MM.1S (cell line): ENCODE measurements at regions not wholly inside any gene's neighbourhood (a gene's known extent, or its start where the extent isn't known, plus 50 kb on each side); places are given as distances from the start of the nearest gene placed in this dataset.

Experiments
- EZH2 ChIP-seq: fragments of 300-600 bp; sonication (generic); optimal IDR thresholded peaks from 2 replicates; pipeline ENCODE3; 2017; ENCODE audit warnings: low read depth, mild to moderate bottlenecking, antibody characterized with exemption, low read length, mixed read lengths
- TF ChIP-seq, protein P1 (sequence below): fragments of 300-600 bp; sonication (generic); IDR thresholded peaks from 2 replicates; pipeline ENCODE4 v1.5.1; 2016; ENCODE audit warnings: antibody characterized with exemption, low read length, mixed read lengths

DNA sequence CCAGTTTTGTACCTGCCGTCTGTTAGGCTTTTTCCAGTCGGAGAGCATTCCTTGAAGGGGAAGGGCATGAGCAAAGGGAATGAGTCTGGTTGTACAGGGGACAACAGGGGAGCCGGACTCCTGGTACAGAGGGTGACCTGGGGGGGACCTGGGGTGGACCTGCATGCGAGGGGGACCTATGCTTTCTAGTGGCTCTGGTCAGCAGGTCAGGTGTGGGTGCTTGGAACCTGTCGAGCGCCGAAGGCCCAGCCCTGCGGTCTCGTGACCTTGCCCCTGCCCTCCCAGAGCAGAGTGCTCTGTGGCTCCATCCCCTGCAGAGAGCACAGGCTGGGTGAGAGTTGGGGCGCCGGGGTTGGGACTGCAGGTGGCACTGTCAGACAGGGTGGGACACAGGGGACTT is 96.7 kb upstream of the ASAP2 start:
- no peak for TF ChIP-seq EZH2
- TF ChIP-seq, protein P1, sequence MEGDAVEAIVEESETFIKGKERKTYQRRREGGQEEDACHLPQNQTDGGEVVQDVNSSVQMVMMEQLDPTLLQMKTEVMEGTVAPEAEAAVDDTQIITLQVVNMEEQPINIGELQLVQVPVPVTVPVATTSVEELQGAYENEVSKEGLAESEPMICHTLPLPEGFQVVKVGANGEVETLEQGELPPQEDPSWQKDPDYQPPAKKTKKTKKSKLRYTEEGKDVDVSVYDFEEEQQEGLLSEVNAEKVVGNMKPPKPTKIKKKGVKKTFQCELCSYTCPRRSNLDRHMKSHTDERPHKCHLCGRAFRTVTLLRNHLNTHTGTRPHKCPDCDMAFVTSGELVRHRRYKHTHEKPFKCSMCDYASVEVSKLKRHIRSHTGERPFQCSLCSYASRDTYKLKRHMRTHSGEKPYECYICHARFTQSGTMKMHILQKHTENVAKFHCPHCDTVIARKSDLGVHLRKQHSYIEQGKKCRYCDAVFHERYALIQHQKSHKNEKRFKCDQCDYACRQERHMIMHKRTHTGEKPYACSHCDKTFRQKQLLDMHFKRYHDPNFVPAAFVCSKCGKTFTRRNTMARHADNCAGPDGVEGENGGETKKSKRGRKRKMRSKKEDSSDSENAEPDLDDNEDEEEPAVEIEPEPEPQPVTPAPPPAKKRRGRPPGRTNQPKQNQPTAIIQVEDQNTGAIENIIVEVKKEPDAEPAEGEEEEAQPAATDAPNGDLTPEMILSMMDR = no peak
